K562 (cell line): ENCODE measurements at regions not wholly inside any gene's neighbourhood (a gene's known extent, or its start where the extent isn't known, plus 50 kb on each side); places are given as distances from the start of the nearest gene placed in this dataset.
A peak's percentile ranks its signal among the peaks of the same experiment; 100 is the strongest.
"Not testable (repeated sequence)": the region's sequence is repeated elsewhere in the genome, so short reads cannot be mapped to it uniquely, and the experiment has no call there.

Source experiments
- ATAC-seq: fragments of 200-7000 bp; cut with Tn5 transposase; 3 replicates; pipeline ENCODE4 v1.9.1; 2020; ENCODE audit warnings: moderate library complexity
- BruUV-seq: library from RNA; stranded (reverse); fragments of 400-500 nt; replicated peaks from 2 replicates; lab custom pipeline; 2021; lab: Mats Ljungman, UMichigan
- CTCF ChIA-PET: fragments of 300-600 bp; formaldehyde crosslinking; extraction: SDS; loops from one replicate; lab custom pipeline; 2021; ENCODE audit warnings: low intra/inter-chr PET ratio; lab: Yijun Ruan, JAX
- POLR2A ChIA-PET: fragments of 300-600, 350-650 bp; sonication (Branson Sonifier 250); formaldehyde crosslinking; extraction: SDS; loops from one replicate; lab custom pipeline; 2021; ENCODE audit warnings: antibody characterized with exemption, inconsistent platforms; lab: Yijun Ruan, JAX
- DNase-seq, 4 experiments: peaks; one replicate each; pipeline versions ENCODE4 v3.0.0 to v3.0.0-alpha.2; 2011 to 2018; ENCODE audit warnings: low spot score in 3 of 4, mixed read lengths in 3 of 4; ENCODE audit errors: extremely low read depth in 1 of 4
- FAIRE-seq: peaks from 2 replicates; lab custom pipeline; 2011; peaks lifted over from hg19 to GRCh38; lab: Jason Lieb, UNC
- H2AFZ ChIP-seq: 2 replicates; pipeline ENCODE4 v1.6.0; 2011; ENCODE audit warnings: low read depth, low read length, control low read depth, inconsistent platforms
- H3K27ac ChIP-seq: fragments of 200-600 bp; 3 replicates; pipeline ENCODE4 v1.8.0; 2011; ENCODE audit warnings: low read depth, mild to moderate bottlenecking, control low read depth, inconsistent platforms, low read length, moderate library complexity, mixed read lengths; ENCODE audit errors: extremely low read depth
- H3K27me3 ChIP-seq, 2 experiments: fragments of 300-600 bp in 1 of 2; 2 replicates in 1 of 2; 3 replicates in 1 of 2; pipeline versions ENCODE4 v1.6.0 to v1.8.0; 2011; ENCODE audit warnings: inconsistent platforms in 2 of 2, low read length in 2 of 2, mild to moderate bottlenecking in 1 of 2, mixed read lengths in 1 of 2, moderate library complexity in 1 of 2; ENCODE audit not compliant: control insufficient read depth in 2 of 2, insufficient read depth in 2 of 2
- H3K36me3 ChIP-seq: fragments of 300-600 bp; 3 replicates; pipeline ENCODE4 v1.8.0; 2011; ENCODE audit warnings: mild to moderate bottlenecking, low read length, inconsistent platforms; ENCODE audit not compliant: control insufficient read depth, insufficient read depth
- H3K4me1 ChIP-seq, 2 experiments: fragments of 200-600 bp in 1 of 2; replicated peaks in 1 of 2; 2 replicates in 1 of 2; 3 replicates in 1 of 2; pipeline versions ENCODE4 v1.5.1 to v1.8.0; 2011; ENCODE audit warnings: inconsistent platforms in 2 of 2, low read length in 2 of 2, mild to moderate bottlenecking in 1 of 2, mixed read lengths in 1 of 2, moderate library complexity in 1 of 2; ENCODE audit not compliant: control insufficient read depth in 2 of 2, insufficient read depth in 2 of 2
- H3K4me2 ChIP-seq: 2 replicates; pipeline ENCODE4 v1.6.1; 2011; ENCODE audit warnings: low read length, control low read depth, inconsistent platforms, mixed read lengths; ENCODE audit not compliant: insufficient read depth
- H3K4me3 ChIP-seq: fragments of 200-600 bp; sonication (generic), shearing (Covaris generic); 2 replicates; pipeline ENCODE4 v1.5.1; 2016; ENCODE audit warnings: control low read depth, inconsistent platforms
- H3K79me2 ChIP-seq: fragments of 200-600 bp; 3 replicates; pipeline ENCODE4 v1.8.0; 2011; ENCODE audit warnings: low read length, inconsistent platforms; ENCODE audit not compliant: control insufficient read depth, insufficient read depth
- H3K9ac ChIP-seq, 2 experiments: 2 replicates each; pipeline versions ENCODE4 v1.6.0 to v1.6.1; 2011; ENCODE audit warnings: low read depth in 2 of 2, low read length in 2 of 2, control low read depth in 1 of 2, inconsistent platforms in 1 of 2, mild to moderate bottlenecking in 1 of 2, mixed read lengths in 1 of 2; ENCODE audit not compliant: insufficient read depth in 1 of 2
- H3K9me1 ChIP-seq: one replicate; pipeline ENCODE4 v1.6.0; 2011; ENCODE audit warnings: inconsistent platforms, mild to moderate bottlenecking, low read length, moderate library complexity; ENCODE audit not compliant: control insufficient read depth, insufficient read depth
- H3K9me3 ChIP-seq: replicated peaks from 2 replicates; pipeline ENCODE4 v1.5.1; 2011; ENCODE audit warnings: low read depth, low read length, inconsistent platforms; ENCODE audit not compliant: control insufficient read depth, insufficient read depth
- H4K20me1 ChIP-seq: replicated peaks from 2 replicates; pipeline ENCODE4 v1.6.1; 2011; ENCODE audit warnings: low read length, inconsistent platforms, mixed read lengths; ENCODE audit not compliant: control insufficient read depth, insufficient read depth
- ZBTB11 ChIP-seq, 3 experiments: fragments of 200-800 bp in 1 of 3; fragments of 250-450 bp in 1 of 3; fragments of 450-650 bp in 1 of 3; sonication (Bioruptor Pico) in 1 of 3; sonication (Bioruptor generic) in 1 of 3; formaldehyde crosslinking in 1 of 3; IDR thresholded peaks; 2 replicates each; pipeline versions ENCODE4 v1.6.1 to v1.8.0; 2016 to 2022; ENCODE audit warnings: mild to moderate bottlenecking in 2 of 3, missing genetic modification characterization in 2 of 3, missing compliant biosample characterization in 1 of 3, moderate library complexity in 1 of 3
- WGBS: fragments of 100-300 bp; shearing (Covaris generic); methylation state at CpG from one replicate; pipeline ENCODE4 v1.1.6; 2016; ENCODE audit warnings: low coverage, mixed read lengths; ENCODE audit not compliant: insufficient coverage; ENCODE audit errors: missing lambda C conversion rate; 5-methylcytosine and 5-hydroxymethylcytosine counted together
- in situ Hi-C: fragments of 300-500 bp; cut with MboI; formaldehyde crosslinking; loops from 4 replicates; pipeline ENCODE4 v1.15.0; 2018; ENCODE audit warnings: inconsistent platforms, mixed read lengths
- intact Hi-C: fragments of 100-400 bp; cut with micrococcal nuclease; formaldehyde crosslinking; loops from 2 replicates; pipeline ENCODE4 v1.14.2; 2022

GRCh38 chr20:48396981-48397861, 430.6 kb downstream of the PREX1 start:
- BruUV-seq, H3K79me2 ChIP-seq, H4K20me1 ChIP-seq, CTCF ChIA-PET, FAIRE-seq, H3K4me1 ChIP-seq, ATAC-seq, H2AFZ ChIP-seq, H3K4me2 ChIP-seq, H3K4me3 ChIP-seq, intact Hi-C loops, H3K27ac ChIP-seq, H3K9me3 ChIP-seq, H3K9ac ChIP-seq, DNase-seq, H3K36me3 ChIP-seq, in situ Hi-C loops, H3K9me1 ChIP-seq: not testable (repeated sequence)
- TF ChIP-seq ZBTB11 (CRISPR knock-in tag; IDR thresholded peaks at IDR 0.05), result peak in 1 of 3 experiments; percentile 24; a peak in 1 of 6 replicates
- under 1% methylated on average over 19 of the region's 19 CpGs for WGBS
- POLR2A ChIA-PET, result interaction anchor here (0.6 to 0.7 kb wide), 3 partner anchors 7 to 219 kb away, joined by 3 to 4 read pairs (median 3); no protein-coding TSS in a partner anchor
- peaks cover 2 to 48% of the 10 kb centered on the region in 2 experiments; a peak in 3 of 5 replicates for H3K27me3 ChIP-seq
